HG03342 (cell line): ENCODE measurements at regions not wholly inside any gene's neighbourhood (a gene's known extent, or its start where the extent isn't known, plus 50 kb on each side); places are given as distances from the start of the nearest gene placed in this dataset.

Experiments used
- ATAC-seq: cut with Tn5 transposase; IDR thresholded peaks from one replicate; pipeline ENCODE4 v1.9.1; 2021; ENCODE audit warnings: mild to moderate bottlenecking, moderate library complexity; ENCODE audit not compliant: unreplicated experiment

- ATAC-seq, result no peak
Measured at GRCh38 chr10:62623223-62623622, 181.3 kb upstream of the ADO start.

GRCh38 chr10:62625484-62625883 is 179.0 kb upstream of the ADO start:
- ATAC-seq, result no peak

GRCh38 chr10:62626079-62626478 is 178.4 kb upstream of the ADO start:
- no peak for ATAC-seq

GRCh38 chr10:62626817-62627216 is 177.7 kb upstream of the ADO start:
- no peak for ATAC-seq

- no peak for ATAC-seq
Measured at GRCh38 chr10:62627983-62628382, 176.5 kb upstream of the ADO start.

- ATAC-seq, result no peak
Measured at GRCh38 chr10:62631241-62631640, 173.3 kb upstream of the ADO start.

- peak; percentile 79 for ATAC-seq
Measured at GRCh38 chr10:62632071-62632809, 172.3 kb upstream of the ADO start.

GRCh38 chr10:62633976-62634375 is 170.5 kb upstream of the ADO start:
- no peak for ATAC-seq

- ATAC-seq, result no peak
Measured at GRCh38 chr10:62634576-62634975, 169.9 kb upstream of the ADO start.

- no peak for ATAC-seq
Measured at GRCh38 chr10:62635127-62635526, 169.4 kb upstream of the ADO start.

- ATAC-seq, result no peak
Measured at GRCh38 chr10:62636825-62637248, 167.7 kb upstream of the ADO start.

GRCh38 chr10:62637249-62638061 is 167.1 kb upstream of the ADO start:
- peak; percentile 60 for ATAC-seq

GRCh38 chr10:62638062-62638477 is 166.4 kb upstream of the ADO start:
- ATAC-seq, result peak; percentile 45

- ATAC-seq, result no peak
Measured at GRCh38 chr10:62639144-62639543, 165.4 kb upstream of the ADO start.

GRCh38 chr10:62640411-62640810 is 164.1 kb upstream of the ADO start:
- ATAC-seq, result no peak

GRCh38 chr10:62643606-62644587 is 160.6 kb upstream of the ADO start:
- ATAC-seq, result no peak

- no peak for ATAC-seq
Measured at GRCh38 chr10:62647375-62648092, 157.0 kb upstream of the ADO start.

- no peak for ATAC-seq
Measured at GRCh38 chr10:62648921-62649320, 155.6 kb upstream of the ADO start.

GRCh38 chr10:62650411-62650810 is 154.1 kb upstream of the ADO start:
- no peak for ATAC-seq

GRCh38 chr10:62651341-62651740 is 153.2 kb upstream of the ADO start:
- no peak for ATAC-seq
